ENCODE measurements at regions not wholly inside any gene's neighbourhood (a gene's known extent, or its start where the extent isn't known, plus 50 kb on each side); places are given as distances from the start of the nearest gene placed in this dataset.

DNA sequence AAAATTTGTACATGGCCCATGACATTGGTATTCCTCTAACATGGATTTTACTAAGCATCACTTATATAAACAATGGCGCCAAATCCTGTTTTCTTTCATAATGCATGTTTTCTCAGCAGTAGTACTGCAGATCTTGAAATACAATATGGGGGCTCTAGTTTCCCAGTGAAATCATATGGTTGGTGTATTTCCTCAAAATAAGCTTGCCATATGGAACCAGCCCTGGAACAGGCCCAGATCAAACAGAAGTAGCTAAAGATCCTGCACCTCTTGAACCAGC is 163.9 kb downstream of the ZNF608 start (continued):
- TF ChIP-seq ZNF18 (CRISPR knock-in tag; IDR thresholded peaks at IDR 0.05; ENCODE audit: insufficient replicate concordance): no peak
- no peak for TF ChIP-seq KLF6 (CRISPR knock-in tag; IDR thresholded peaks at IDR 0.05)
- TF ChIP-seq, protein P1, sequence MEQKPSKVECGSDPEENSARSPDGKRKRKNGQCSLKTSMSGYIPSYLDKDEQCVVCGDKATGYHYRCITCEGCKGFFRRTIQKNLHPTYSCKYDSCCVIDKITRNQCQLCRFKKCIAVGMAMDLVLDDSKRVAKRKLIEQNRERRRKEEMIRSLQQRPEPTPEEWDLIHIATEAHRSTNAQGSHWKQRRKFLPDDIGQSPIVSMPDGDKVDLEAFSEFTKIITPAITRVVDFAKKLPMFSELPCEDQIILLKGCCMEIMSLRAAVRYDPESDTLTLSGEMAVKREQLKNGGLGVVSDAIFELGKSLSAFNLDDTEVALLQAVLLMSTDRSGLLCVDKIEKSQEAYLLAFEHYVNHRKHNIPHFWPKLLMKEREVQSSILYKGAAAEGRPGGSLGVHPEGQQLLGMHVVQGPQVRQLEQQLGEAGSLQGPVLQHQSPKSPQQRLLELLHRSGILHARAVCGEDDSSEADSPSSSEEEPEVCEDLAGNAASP (CRISPR knock-in tag; IDR thresholded peaks at IDR 0.05; ENCODE audit: borderline replicate concordance): no peak
- TF ChIP-seq ZNF30 (CRISPR knock-in tag; IDR thresholded peaks at IDR 0.05): no peak

- no peak for FAIRE-seq
- intact Hi-C loops (cut with micrococcal nuclease; ENCODE audit: unreplicated experiment) (loop anchor here (1.0 to 5.0 kb wide), 6 partner anchors 17 to 325 kb away; no protein-coding TSS in a partner anchor), in situ Hi-C loops (cut with HindIII; ENCODE audit: extremely low pct_ligation_motif_present, low pct_unique_long_range_greater_than_20kb) (loop anchor here (5.0 kb wide), 1 partner anchor 80 kb away; no protein-coding TSS in a partner anchor)
- BruUV-seq (replicated peaks): no TSS peak
- Histone ChIP-seq H2AFZ (ENCODE audit: low read length) (no peak overlapping the region), H3K4me1 (ENCODE audit: insufficient read depth, low read length) (peaks cover 65% of the 10 kb centered on the region), H3K4me3 (replicated peaks in 1 of 3; ENCODE audit: insufficient read depth in 1 of 3, low read depth in 2 of 3, low read length in 3 of 3) (peak overlapping the region in 2 of 3 experiments; percentile 28 to 51; a peak in 4 of 6 replicates), H3K79me2 (ENCODE audit: insufficient read depth, low read length) (no peaks in the 10 kb centered on the region), H4K20me1 (ENCODE audit: insufficient read depth, low read length) (no peaks in the 10 kb centered on the region), H3K36me3 (replicated peaks in 1 of 2; ENCODE audit: control insufficient read depth in 1 of 2, insufficient read depth in 2 of 2, low read length in 2 of 2) (no peaks in the 10 kb centered on the region), H3K27ac (ENCODE audit: extremely low read length, insufficient read depth, low read length) (peak overlapping the region; percentile 87), H3K27me3 (ENCODE audit: control insufficient read depth in 1 of 2, insufficient read depth in 2 of 2, low read length in 2 of 2) (no peaks in the 10 kb centered on the region), H3K4me2 (ENCODE audit: low read depth, low read length) (peak overlapping the region; percentile 72), H3K9ac (ENCODE audit: insufficient read depth, low read depth, low read length) (peak overlapping the region; percentile 55), H3K9me3 (ENCODE audit: low read length) (no peaks in the 10 kb centered on the region)
- POLR2A ChIA-PET: interaction anchor here (1.0 to 1.5 kb wide), 6 partner anchors 11 to 166 kb away, joined by 4 to 8 read pairs (median 5); no protein-coding TSS in a partner anchor
- DNase-seq (ENCODE audit: low spot score): no peak
- 56% methylated on average over 10 of the region's 10 CpGs for WGBS (ENCODE audit: low lambda C conversion rate)
- CTCF ChIA-PET (ENCODE audit: low intra/inter-chr PET ratio, low total read pairs): no interaction called here
- no peak for ATAC-seq
- TF ChIP-seq ASH2L (IDR thresholded peaks at IDR 0.05; ENCODE audit: insufficient read length, low read depth, low read length) (peak; percentile 39), ZNF567 (CRISPR knock-in tag; IDR thresholded peaks at IDR 0.05; ENCODE audit: borderline replicate concordance) (no peak), TFAP4 (IDR thresholded peaks at IDR 0.05; ENCODE audit: borderline replicate concordance, low read depth) (0 out of 2 replicates have a peak, but pooled peaks have one; percentile 22), MEIS1 (CRISPR knock-in tag; IDR thresholded peaks at IDR 0.05; ENCODE audit: borderline replicate concordance) (0 out of 2 replicates have a peak, but pooled peaks have one; percentile 6), ZNF367 (CRISPR knock-in tag; IDR thresholded peaks at IDR 0.05; ENCODE audit: borderline replicate concordance) (no peak), XRCC5 (optimal IDR thresholded peaks at IDR 0.05; ENCODE audit: low read length) (peak; percentile 9), GMEB2 (CRISPR knock-in tag; IDR thresholded peaks at IDR 0.05; ENCODE audit: low read depth) (no peak)
- TF ChIP-seq, protein P2, sequence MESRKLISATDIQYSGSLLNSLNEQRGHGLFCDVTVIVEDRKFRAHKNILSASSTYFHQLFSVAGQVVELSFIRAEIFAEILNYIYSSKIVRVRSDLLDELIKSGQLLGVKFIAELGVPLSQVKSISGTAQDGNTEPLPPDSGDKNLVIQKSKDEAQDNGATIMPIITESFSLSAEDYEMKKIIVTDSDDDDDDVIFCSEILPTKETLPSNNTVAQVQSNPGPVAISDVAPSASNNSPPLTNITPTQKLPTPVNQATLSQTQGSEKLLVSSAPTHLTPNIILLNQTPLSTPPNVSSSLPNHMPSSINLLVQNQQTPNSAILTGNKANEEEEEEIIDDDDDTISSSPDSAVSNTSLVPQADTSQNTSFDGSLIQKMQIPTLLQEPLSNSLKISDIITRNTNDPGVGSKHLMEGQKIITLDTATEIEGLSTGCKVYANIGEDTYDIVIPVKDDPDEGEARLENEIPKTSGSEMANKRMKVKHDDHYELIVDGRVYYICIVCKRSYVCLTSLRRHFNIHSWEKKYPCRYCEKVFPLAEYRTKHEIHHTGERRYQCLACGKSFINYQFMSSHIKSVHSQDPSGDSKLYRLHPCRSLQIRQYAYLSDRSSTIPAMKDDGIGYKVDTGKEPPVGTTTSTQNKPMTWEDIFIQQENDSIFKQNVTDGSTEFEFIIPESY (CRISPR knock-in tag; IDR thresholded peaks at IDR 0.05): peak; percentile 49; the same call in 1 of the 2 replicates
- TF ChIP-seq, protein P3, sequence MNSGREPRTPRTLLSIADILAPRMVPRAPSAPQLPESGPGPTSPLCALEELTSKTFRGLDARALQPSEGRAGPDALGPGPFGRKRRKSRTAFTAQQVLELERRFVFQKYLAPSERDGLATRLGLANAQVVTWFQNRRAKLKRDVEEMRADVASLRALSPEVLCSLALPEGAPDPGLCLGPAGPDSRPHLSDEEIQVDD (CRISPR knock-in tag; IDR thresholded peaks at IDR 0.05; ENCODE audit: borderline replicate concordance): no peak
These were observed 164.5 kb downstream of the ZNF608 start for GRCh38 chr5:124581738-124582560.
